Fibroblast of skin of left quadriceps (primary cell): ENCODE measurements at regions not wholly inside any gene's neighbourhood (a gene's known extent, or its start where the extent isn't known, plus 50 kb on each side); places are given as distances from the start of the nearest gene placed in this dataset.
A peak's percentile ranks its signal among the peaks of the same experiment; 100 is the strongest.

Experiments
- DNase-seq, 2 experiments: peaks; one replicate each; pipeline ENCODE4 v3.0.0-alpha.2; 2013; ENCODE audit warnings: low read depth in 2 of 2

GRCh38 chr12:18899162-18899561 is 161.2 kb downstream of the CAPZA3 start:
- DNase-seq: no peak

DNA sequence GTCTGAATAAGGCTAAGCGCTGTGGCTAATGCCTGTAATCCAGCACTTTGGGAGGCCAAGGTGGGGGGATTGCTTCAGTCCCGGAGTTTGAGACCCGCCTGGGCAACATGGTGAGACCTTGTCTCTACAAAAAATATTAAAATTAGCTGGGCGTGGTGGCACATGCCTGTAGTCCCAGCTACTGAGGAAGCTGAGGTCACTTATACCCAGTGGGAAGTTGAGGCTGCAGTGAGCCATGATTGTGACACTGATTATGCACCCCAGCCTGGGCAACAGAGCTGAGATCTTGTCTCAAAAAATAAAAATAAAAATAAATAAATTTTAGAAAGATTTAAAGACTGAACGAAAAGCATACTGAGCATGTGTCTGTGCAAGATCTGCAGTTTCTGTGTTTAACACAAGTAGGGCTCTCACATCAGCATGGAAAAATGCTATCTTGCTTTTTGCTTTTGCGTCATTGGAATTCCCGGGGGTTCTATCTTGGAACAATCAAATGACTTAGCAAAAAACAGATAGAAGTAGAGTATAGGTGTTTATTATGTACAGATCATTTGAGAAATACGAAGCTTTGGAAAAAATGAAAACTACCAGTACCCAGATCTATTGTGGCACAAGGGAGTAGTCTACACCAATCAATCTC is 161.9 kb downstream of the CAPZA3 start:
- DNase-seq: no peak

DNA sequence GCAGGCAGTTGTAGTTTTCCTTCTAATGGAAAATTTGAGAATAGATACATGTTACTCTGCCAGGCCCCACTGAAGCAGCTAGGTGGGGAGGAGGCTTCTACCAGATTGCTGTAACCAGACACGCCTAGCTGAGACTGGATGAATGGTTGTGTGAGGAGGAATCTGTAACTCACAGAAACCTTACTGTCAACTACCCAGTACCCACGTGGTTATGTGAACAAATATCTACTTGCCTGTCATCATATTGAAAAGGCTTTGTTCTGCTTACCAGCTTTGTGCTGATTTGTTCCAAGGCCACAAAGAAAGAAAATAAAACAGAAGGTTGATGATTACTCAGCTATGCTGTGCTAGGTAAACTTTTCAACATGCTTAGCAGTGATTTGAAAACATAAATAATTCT is 167.2 kb downstream of the CAPZA3 start:
- no peak for DNase-seq

DNA sequence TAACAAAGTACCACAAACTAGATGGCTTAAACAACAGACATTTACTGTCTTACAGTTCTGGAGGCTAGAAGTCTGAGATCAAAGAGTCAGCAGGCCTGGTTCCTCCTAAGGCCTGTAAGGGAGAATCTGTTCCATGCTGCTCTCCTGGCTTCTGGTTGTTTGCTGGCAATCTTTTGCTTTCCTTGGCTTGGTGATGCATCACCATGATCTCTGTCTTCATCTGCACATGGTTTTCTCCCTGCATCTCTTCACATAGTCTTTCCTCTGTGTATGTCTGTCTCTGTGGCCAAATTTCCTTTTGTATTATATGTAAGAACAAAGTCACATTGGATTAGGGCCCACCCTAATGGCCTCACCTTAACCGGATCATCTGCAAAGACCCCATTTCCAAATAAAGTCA is 168.5 kb downstream of the CAPZA3 start:
- no peak for DNase-seq

- DNase-seq: no peak
Observed at GRCh38 chr12:18907127-18907526, 169.2 kb downstream of the CAPZA3 start.

GRCh38 chr12:18907728-18908127 is 169.8 kb downstream of the CAPZA3 start:
- no peak for DNase-seq

- DNase-seq: no peak
Observed at GRCh38 chr12:18908191-18908590, 170.3 kb downstream of the CAPZA3 start.

GRCh38 chr12:18919871-18920511 is 182.1 kb downstream of the CAPZA3 start:
- no peak for DNase-seq

- no peak for DNase-seq
Observed at GRCh38 chr12:18922851-18923250, 184.9 kb downstream of the CAPZA3 start.

DNA sequence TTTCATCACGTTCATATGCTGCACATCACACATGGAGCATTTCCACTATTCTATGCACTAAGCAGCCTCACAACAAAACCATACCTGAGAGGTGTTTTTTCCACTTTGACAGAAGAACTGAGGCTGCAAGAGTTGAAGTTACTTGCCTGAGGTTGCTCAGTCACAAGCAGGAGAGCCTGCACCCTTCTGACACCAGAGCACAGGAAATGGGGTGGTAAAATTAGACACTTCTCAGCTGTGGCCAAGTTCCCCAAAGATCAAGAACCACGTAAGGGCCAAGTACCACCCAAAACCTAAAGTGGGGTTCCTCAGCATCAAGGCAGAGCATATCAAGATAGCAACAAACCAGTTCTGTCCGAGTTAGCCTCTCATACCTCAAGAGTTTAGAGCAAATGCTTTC is 185.8 kb downstream of the CAPZA3 start:
- no peak for DNase-seq

DNA sequence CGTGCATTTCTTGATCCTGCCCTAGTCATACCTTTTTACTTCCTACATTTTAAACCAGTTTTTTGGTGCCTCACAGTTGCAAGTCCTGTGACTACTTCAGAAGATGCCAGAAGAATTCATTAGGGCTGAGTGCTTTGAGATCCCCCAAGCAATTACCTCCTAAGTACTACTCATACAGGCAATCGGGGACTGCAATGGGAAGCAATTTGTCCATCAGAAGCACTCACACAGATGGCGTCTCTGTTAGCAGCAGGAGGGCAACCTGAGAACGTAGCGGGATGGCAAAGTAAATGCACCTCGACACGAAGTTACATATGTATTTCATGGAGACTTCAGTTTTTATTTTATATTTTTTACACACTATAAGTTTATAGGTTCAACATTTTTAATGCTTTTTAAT is 188.3 kb downstream of the CAPZA3 start:
- DNase-seq: no peak

- DNase-seq: no peak
Observed at GRCh38 chr12:18932211-18932610, 194.3 kb downstream of the CAPZA3 start.

GRCh38 chr12:18932715-18933114 is 194.8 kb downstream of the CAPZA3 start:
- DNase-seq: peak; percentile 3 to 15

DNA sequence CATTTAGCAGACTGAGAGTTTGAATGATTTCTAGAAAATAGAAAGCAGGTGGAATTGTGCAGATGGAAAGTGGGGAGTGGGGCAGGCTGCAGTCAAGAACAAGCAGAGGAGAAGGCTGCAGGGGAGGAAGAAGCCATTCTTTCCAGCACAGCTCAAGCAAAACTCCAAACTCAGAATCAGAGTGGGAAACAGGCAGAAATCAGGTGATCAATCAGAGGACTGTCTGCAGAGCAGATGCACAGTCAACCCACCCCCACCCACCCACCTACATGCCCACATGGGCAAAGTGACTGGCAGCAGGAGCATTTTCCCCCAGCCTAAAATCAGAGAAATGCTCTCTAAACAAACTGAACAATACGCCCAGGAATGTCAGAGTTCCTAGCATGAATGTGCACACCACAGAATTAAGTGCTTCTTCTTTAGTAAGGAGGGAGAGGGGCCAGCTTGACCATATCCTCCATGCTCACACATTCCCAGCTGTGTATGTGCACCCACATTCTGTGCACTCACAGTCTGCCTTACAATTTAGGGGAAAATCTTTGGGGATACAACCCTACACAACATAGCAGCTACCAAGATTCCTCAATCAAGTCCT is 194.1 kb upstream of the PLEKHA5 start:
- no peak for DNase-seq

GRCh38 chr12:18939051-18939450 is 190.5 kb upstream of the PLEKHA5 start:
- no peak for DNase-seq

- DNase-seq: no peak
Observed at GRCh38 chr12:18942669-18943068, 186.9 kb upstream of the PLEKHA5 start.

GRCh38 chr12:18943200-18943599 is 186.3 kb upstream of the PLEKHA5 start:
- no peak for DNase-seq

DNA sequence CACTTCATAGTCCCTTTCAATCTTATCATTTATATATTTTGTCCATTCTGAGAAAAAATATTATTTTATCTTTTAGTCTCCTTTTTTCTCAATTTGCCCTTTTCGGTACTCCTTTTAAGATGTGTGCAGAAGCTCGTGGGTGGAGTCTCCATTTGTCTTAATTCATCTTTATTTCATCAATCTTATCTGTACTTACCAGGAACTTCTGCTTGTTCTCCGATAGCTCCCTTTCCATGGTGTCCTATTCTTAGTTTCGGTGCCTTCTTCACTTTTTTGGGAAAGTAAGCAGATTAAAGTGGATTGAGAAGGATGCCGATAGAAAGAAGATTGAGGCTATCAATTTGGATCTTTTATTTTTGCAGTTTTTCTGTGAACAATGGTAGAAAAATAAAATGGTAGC is 183.4 kb upstream of the PLEKHA5 start:
- DNase-seq: no peak

- DNase-seq: no peak
Observed at GRCh38 chr12:18951218-18951617, 178.3 kb upstream of the PLEKHA5 start.

GRCh38 chr12:18953505-18953904 is 176.0 kb upstream of the PLEKHA5 start:
- DNase-seq: no peak

- no peak for DNase-seq
Observed at GRCh38 chr12:18955594-18955993, 173.9 kb upstream of the PLEKHA5 start.

DNA sequence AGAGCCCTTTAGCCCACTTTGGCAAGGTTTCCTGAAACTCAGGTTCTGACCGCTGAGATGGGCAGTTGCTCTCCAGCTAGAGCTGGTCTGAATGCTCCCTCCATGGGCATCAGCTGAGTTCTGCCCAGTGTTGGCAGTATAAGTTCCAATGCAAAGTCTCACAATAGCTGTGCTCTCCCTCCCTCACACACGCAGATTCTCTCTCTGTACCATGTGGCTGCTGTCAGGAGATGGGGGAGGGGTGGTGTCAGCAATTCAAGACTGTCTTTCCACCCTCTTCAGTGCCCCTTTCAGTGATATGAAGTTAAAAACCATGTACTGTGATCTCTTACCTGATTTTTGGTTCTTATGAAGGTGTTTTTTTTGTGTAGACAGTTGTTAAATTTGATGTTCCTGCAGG is 164.3 kb upstream of the PLEKHA5 start:
- no peak for DNase-seq

GRCh38 chr12:18966954-18967353 is 162.6 kb upstream of the PLEKHA5 start:
- DNase-seq: no peak
